A204.1 (cell line): ENCODE measurements at regions not wholly inside any gene's neighbourhood (a gene's known extent, or its start where the extent isn't known, plus 50 kb on each side); places are given as distances from the start of the nearest gene placed in this dataset.

Experiments
- FAIRE-seq: peaks from 2 replicates; lab custom pipeline; 2012; peaks lifted over from hg19 to GRCh38; lab: Jason Lieb, UNC

GRCh38 chr20:24334830-24335229, 134.6 kb upstream of the SYNDIG1 start:
- FAIRE-seq = no peak

DNA sequence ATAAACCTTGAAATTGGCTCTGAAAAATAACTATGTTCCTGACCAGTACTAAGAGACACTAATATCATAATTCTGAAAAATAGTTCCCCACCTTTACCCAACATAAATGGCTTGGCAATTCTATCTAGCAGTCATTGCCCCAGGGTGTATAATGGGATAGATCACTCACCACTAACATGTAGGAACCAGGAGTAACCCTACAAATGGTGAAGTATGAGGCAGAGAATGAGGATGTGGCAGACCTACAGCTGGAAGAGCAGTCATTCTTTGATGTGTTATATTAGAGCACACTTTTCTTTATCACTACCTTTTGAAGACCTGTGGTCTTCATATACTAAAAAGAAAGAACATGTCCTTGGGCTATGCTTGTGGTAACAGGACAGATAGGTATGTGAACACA, 136.5 kb upstream of the SYNDIG1 start:
- no peak for FAIRE-seq

DNA sequence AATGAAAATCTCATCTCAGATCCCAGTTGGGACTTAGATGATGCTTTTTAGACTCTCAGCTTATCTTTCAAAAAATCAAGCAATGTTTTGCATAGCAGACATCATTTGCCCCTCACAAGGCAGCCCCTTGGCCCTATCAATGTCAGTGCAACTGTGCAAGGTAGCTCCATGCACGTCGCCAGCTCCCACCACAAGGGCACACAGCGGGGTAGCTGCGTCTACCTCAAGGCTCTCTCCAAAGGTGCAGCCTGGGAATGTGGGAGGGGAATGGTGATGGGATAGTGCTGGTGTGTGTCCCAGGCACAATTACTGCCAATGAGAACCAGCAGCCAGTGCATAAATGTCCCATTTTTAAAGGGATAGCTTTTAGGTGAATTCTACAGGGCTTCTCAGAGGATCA, 137.5 kb upstream of the SYNDIG1 start:
- no peak for FAIRE-seq

GRCh38 chr20:24328901-24329300, 140.5 kb upstream of the SYNDIG1 start:
- FAIRE-seq = no peak

DNA sequence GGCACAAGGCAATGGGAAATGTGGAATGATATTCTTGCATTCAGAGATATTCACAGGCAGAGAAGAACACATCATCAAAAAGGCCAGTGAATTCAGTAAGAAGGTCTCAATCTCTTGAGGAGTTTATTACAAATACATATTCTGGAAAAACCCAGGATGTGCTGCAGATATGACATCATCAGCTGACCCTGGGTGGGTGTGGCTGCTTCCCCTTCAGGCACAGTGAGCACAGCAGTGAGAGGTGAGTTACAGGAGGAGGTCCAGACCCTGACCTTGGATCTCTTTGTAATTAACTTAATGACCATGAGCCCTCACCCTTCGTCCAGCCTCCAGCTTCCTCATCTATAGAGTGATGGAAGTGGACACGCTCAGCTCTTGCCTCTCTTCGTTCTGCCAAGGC, 147.5 kb upstream of the SYNDIG1 start:
- FAIRE-seq = no peak

- no peak for FAIRE-seq
Observed at GRCh38 chr20:24318569-24319352, 150.7 kb upstream of the SYNDIG1 start.

GRCh38 chr20:24317224-24317623, 152.2 kb upstream of the SYNDIG1 start:
- FAIRE-seq = no peak

DNA sequence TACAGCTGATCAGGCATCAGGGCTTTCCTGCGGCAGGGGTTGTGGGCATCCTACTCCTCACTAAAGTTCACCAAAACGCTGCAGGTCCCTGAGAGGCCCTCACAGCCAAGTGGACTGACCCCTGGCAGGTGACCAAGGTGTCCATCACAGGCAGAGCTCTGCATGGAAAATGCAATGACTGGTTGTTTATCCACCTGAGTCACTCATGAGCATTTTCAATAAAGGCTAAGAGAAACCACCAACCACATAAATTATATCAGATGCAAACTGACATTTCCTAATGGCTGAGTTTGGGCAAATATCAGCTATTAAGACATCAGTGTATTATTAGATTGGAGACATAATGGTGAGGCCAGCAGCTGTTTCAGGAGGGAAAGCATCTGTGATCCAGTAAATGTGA, 152.7 kb upstream of the SYNDIG1 start:
- FAIRE-seq = no peak

- no peak for FAIRE-seq
Observed at GRCh38 chr20:24314053-24314452, 155.4 kb upstream of the SYNDIG1 start.

- FAIRE-seq = no peak
Observed at GRCh38 chr20:24309596-24309995, 159.8 kb upstream of the SYNDIG1 start.

DNA sequence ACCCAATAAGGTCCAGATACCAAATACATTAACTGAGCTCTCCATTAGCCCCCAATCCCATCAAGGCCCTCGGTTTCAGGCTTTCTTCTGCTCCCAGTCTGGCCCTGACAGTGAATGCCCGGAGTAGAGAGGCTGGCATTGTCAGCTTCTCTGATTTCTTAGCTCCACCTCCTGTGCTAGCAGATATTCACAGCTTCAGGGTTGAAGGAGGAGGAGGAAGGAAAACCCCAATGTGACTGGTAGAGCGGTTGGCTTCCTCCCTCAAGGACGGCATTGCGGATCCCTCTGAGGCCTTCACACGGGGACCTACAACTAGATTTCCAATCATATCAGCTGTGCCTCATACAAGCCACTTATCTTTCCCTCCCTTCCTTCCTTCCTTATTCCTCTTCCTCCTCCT, 164.1 kb upstream of the SYNDIG1 start:
- no peak for FAIRE-seq

- FAIRE-seq = no peak
Observed at GRCh38 chr20:24304291-24304690, 165.1 kb upstream of the SYNDIG1 start.

- no peak for FAIRE-seq
Observed at GRCh38 chr20:24303393-24304170, 165.8 kb upstream of the SYNDIG1 start.

- FAIRE-seq = no peak
Observed at GRCh38 chr20:24297993-24298392, 171.4 kb upstream of the SYNDIG1 start.

- no peak for FAIRE-seq
Observed at GRCh38 chr20:24296477-24297261, 172.8 kb upstream of the SYNDIG1 start.

GRCh38 chr20:24291014-24291413, 178.4 kb upstream of the SYNDIG1 start:
- no peak for FAIRE-seq

- FAIRE-seq = no peak
Observed at GRCh38 chr20:24289737-24290481, 179.5 kb upstream of the SYNDIG1 start.

DNA sequence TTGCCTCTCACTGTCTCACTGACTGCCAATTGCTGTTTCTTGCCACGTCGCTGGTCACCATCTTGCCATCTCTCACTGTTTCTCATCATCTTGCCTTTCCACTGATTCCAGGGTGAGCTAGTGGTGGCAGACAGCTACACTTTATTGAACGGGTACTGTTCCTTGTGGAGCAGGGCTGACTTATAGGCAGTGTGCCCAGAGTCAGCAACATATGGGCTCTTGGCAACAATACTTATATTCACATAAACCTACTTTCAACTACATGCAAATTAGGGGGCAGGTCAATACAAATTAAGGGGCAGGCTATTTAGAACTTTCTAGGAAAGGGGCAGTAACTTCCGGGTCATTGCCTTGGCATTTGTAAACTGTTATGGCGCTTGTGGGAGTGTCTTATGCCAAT, 186.2 kb upstream of the SYNDIG1 start:
- FAIRE-seq = no peak

- no peak for FAIRE-seq
Observed at GRCh38 chr20:24277196-24277595, 192.2 kb upstream of the SYNDIG1 start.

- no peak for FAIRE-seq
Observed at GRCh38 chr20:24275946-24276705, 193.3 kb upstream of the SYNDIG1 start.

DNA sequence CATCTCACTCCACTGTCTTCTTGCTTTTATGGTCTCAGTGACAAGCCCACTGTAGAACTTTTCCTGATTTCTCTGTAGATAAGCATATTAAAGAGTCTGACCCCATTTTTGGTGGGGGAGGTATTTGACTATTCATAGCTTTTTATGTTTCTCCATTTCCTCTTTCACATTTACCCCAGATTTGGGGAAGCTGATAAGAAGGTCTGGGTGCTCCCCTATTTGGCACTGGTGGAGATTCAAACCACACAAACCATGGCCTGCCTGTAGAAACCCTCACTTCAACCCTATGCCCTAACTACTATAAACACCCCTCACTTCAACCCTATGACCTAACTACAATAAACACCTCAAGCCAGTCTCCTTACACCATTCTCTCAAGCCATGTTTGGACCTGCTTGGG, 196.2 kb upstream of the SYNDIG1 start:
- FAIRE-seq = no peak
